Pons (tissue), 1 donor: ENCODE measurements at regions not wholly inside any gene's neighbourhood (a gene's known extent, or its start where the extent isn't known, plus 50 kb on each side); places are given as distances from the start of the nearest gene placed in this dataset.

Experiments
- DNase-seq: peaks from one replicate; pipeline ENCODE4 v3.0.0-alpha.2; 2016; ENCODE audit warnings: low spot score

DNA sequence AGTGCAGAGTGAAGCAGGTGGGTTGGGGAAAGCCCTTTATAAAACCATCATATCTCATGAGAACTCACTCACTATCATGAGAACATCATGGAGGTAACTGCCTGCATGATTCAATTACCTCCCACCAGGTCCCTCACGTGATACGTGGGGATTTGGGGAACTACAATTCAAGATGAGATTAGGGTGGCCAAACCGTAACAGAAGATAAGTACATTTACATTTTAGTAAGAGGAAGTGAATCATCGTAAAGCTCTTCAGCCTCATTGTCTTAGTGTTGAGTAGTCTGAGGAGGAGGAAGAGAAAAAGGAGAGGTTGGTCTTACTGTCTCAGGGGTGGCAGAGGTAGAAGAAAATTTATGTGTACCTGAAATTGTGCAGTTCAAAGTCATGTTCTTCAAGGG, 1053.4 kb upstream of the ADGRL4 start:
- DNase-seq = no peak

DNA sequence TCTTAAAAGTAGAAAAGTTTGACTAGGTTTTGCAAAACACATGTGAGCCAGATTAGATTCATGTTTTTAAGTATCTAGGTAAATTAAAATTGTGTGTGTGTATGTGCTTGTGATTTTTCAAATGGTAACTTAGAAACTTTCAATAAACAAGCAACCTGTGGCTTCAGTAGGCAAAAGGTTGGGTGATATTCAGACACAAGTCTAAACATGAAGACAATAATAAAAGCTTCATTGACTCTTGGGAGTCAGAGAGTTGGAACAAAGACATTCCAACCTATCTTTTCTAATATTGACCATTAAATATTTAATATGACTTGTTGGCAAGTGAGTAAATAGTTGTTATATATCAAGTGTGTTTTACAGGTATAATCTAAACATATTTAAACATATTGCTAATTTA, 1049.6 kb upstream of the ADGRL4 start:
- no peak for DNase-seq

GRCh38 chr1:80054129-80054528, 1047.6 kb upstream of the ADGRL4 start:
- DNase-seq = no peak

GRCh38 chr1:80053613-80054012, 1047.1 kb upstream of the ADGRL4 start:
- DNase-seq = no peak

- DNase-seq = no peak
These were observed 1044.0 kb upstream of the ADGRL4 start for GRCh38 chr1:80050523-80050922.

- no peak for DNase-seq
These were observed 1043.6 kb upstream of the ADGRL4 start for GRCh38 chr1:80050085-80050484.

DNA sequence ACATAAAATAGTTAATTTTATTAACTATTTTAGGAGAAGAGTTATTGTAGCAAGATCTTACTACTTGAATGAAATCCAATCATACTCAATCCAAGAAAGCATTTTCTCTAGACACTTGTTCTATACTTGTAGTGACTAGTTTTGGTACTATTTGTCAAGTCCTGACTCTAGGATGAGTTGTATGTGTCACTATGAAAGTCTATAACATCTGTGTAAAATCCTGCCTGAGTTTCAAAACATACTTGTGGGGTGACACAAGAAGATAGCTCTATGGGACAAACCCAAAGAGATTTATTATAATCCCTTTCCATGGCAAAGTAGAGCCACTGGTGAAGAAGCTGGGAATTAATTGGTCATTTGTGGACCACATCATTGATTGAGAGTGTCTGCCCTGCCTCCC, 1042.2 kb upstream of the ADGRL4 start:
- no peak for DNase-seq

GRCh38 chr1:80047791-80048190, 1041.3 kb upstream of the ADGRL4 start:
- no peak for DNase-seq

GRCh38 chr1:80044662-80045061, 1038.1 kb upstream of the ADGRL4 start:
- no peak for DNase-seq

- no peak for DNase-seq
These were observed 1030.3 kb upstream of the ADGRL4 start for GRCh38 chr1:80036690-80037432.

DNA sequence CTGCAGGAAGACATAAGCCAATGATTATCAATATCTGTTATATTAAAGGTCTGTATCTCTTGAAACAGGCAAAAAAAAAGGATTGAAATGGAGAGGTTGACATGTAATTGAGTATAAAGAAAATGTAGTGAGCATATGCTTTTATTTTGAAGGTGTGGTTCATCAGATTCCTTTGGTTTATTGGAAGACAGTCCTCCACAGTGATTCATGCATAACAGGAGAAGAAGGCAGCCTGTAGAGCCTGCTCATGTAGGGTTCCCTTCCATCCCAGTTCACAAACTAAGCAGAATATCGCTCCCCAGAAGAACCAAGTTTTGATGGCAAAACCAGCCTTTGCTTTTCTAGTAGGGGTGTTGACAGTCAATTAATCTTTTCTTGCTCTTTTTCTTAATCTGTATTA, 1016.8 kb upstream of the ADGRL4 start:
- DNase-seq = no peak

- DNase-seq = no peak
These were observed 1015.4 kb upstream of the ADGRL4 start for GRCh38 chr1:80021891-80022290.

GRCh38 chr1:80018348-80018747, 1011.8 kb upstream of the ADGRL4 start:
- DNase-seq = no peak

GRCh38 chr1:80008934-80009333, 1002.4 kb upstream of the ADGRL4 start:
- no peak for DNase-seq

DNA sequence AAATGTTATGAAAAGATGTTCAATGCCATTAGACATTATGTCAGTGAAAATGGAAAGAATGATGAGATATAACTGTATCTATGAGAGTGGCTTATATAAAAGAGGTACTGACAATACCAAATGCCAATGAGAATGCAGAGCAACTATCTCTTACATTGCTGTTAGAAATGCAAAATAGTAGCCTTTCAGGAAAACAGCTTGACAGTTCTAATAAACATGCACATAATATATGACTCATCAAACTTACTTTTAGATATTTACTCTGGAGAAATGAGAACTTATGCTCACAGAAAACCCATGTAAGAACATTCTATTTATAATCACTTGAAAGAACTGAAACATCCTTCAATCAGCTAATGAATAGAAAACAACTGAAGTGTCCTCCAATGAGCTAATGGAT, 996.7 kb upstream of the ADGRL4 start:
- no peak for DNase-seq

DNA sequence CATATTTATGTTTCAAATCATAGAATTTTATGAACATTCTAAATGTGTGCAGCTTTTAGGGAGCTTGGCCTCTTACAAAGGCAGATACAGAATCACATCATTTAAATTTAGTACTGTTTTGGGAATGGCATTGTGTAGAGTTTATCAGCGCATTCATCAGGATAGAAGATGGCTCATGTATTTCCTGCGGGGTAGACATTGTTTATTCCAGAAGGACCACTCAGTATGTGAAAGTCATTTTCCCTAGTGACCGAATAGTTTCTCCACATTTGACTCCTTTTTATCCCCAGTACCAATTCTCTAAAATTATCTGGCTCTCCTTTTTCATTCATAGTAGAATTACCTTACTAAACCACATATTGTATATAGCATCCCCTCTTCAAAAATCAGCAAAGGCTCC, 981.9 kb upstream of the ADGRL4 start:
- DNase-seq = no peak

DNA sequence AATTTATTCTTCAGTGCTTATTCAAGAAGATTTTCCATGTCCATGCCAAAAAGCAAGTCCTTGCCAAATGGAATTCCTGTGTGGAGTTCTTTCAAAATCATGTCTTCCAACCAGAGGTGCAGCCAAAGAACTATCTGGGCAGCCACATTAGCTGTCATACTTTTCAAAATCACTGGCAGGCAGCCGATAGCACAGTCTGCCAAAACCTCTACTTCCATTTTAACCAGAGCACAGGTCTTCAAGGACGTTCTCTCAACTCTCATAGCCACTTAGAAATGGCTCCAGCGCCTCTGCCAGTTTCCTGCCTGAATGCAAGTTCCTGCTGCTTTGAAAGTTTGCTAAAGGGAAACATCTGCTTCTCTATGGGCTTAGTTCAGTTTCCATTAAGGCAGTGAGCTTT, 975.7 kb upstream of the ADGRL4 start:
- DNase-seq = peak; percentile 67

DNA sequence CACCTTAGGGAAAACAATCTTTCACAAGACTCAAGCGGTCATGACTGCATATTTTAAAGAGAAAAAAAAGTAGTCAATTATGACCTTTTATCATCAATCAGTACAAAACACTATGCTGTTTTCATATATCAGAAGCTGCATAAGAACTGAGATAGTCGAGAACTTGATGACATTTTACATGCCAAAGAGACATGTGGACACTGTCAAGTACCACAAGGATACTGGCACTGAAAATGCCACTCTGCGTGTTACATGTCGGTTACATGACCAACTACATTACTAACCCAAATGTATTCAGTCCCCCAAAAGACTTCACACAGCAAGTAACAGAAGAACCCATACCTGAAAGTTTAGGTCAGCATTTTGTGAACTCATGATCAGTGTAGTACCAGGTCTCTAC, 975.0 kb upstream of the ADGRL4 start:
- DNase-seq = no peak

DNA sequence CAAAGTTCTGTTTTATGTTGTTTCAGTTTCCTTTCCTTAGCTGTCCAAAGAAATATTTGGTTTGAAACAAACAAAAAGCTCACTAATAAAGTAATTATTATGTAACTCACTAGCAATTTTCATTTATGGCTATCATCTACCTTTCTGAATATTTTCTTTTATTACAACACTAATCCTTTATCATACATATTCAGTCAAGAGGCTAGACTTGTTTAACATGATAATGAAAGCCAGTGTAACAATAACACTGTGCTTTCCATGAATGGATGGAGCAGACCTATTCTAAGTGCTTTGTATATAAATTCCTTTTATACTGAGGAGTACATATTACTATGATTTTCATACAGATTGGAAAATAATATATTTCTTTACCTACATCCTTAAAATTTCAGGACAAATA, 972.8 kb upstream of the ADGRL4 start:
- DNase-seq = no peak

GRCh38 chr1:79976287-79976686, 969.8 kb upstream of the ADGRL4 start:
- no peak for DNase-seq

DNA sequence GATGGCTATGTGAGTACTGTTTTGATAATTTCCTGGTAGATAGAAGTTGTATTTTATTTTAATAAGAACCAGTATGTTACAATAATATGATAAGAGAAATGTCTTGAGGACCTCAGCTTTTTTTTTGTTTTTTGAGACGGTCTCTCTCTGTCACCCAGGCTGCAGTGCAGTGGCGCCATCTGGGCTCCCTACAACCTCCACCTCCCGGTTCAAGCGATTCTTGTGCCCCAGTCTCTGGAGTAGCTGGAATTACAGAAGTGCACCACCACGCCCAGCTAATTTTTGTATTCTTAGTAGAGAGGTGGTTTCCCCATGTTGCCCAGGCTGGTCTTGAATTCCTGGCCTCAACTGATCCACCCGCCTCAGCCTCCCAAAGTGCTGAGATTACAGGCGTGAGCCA, 968.1 kb upstream of the ADGRL4 start:
- no peak for DNase-seq

- no peak for DNase-seq
These were observed 963.4 kb upstream of the ADGRL4 start for GRCh38 chr1:79969886-79970285.

DNA sequence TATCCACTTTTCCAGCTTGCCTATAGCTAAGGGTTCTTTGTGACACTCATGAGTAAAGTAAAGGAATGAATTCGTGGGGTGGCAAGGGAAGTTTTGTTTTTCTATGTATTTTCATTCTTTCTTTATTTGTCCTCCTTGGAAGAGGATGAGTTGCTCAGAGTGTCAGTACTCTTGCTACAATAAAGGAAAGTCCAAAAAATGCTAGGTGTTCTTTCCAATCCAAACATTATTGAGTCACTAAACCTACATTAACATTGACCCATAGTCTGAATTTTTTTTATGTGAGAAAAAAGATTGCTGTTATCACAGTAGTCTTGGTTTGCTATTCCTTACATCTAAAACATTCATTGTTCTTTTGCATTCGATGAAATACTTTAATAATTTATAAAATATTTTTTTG, 959.9 kb upstream of the ADGRL4 start:
- DNase-seq = no peak

GRCh38 chr1:79959635-79960034, 953.1 kb upstream of the ADGRL4 start:
- no peak for DNase-seq

DNA sequence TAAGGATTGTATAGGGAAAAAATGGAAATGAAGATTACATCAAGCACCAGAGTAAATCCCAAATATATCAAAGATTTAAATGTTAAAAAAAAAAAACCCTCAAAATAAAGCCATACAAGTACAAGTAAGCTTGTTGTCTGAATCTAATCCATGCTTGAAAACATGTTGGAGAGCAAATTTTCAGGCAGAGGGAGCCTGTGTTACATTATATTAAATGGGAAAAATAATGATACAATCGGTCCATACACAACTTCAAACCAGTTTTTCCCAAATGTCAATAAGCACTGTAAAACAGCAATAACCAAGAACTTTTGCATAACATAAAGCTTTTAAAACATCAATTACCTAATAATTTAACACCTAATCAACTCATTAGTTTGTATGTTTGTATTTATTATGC, 949.4 kb upstream of the ADGRL4 start:
- DNase-seq = no peak
